ENCODE measurements at regions not wholly inside any gene's neighbourhood (a gene's known extent, or its start where the extent isn't known, plus 50 kb on each side); places are given as distances from the start of the nearest gene placed in this dataset.

- DNase-seq (ENCODE audit: low read depth, low spot score) (no peak), FAIRE-seq (no peak)
- dilution Hi-C loops (cut with MboI; ENCODE audit: extremely low pct_ligation_motif_present, low sequenced_read_pairs): no loop called here
- Histone ChIP-seq H3K9me3 (ENCODE audit: control insufficient read depth, low read depth, low read length) (no peaks in the 10 kb centered on the region), H3K9ac (ENCODE audit: control insufficient read depth, extremely low read depth, insufficient read depth, low read length) (no peak overlapping the region), H3K79me2 (ENCODE audit: control insufficient read depth, insufficient read depth, low read length) (no peaks in the 10 kb centered on the region), H3K27me3 (ENCODE audit: control insufficient read depth, extremely low read depth, insufficient read depth, low read length) (peaks cover 1% of the 10 kb centered on the region), H3K9me1 (ENCODE audit: control insufficient read depth, extremely low read depth, insufficient read depth, low read length) (no peaks in the 10 kb centered on the region), H3K4me2 (ENCODE audit: control insufficient read depth, extremely low read depth, insufficient read depth, low read depth, low read length) (no peak overlapping the region), H3K4me1 (ENCODE audit: control insufficient read depth, extremely low read depth, insufficient read depth, low read length) (no peaks in the 10 kb centered on the region), H3K27ac (ENCODE audit: control insufficient read depth, insufficient read depth, low read length) (no peak overlapping the region), H4K20me1 (ENCODE audit: control insufficient read depth, extremely low read depth, insufficient read depth, low read length) (no peaks in the 10 kb centered on the region), H2AFZ (ENCODE audit: control insufficient read depth, low read length) (no peak overlapping the region), H3K36me3 (ENCODE audit: control insufficient read depth in 2 of 2, extremely low read depth in 1 of 2, insufficient read depth in 2 of 2, low read length in 2 of 2) (no peaks in the 10 kb centered on the region), H3K4me3 (ENCODE audit: control insufficient read depth in 2 of 3, extremely low read depth in 1 of 3, insufficient read depth in 2 of 3, low read depth in 1 of 3, low read length in 3 of 3) (no peak overlapping the region)
- no peak for TF ChIP-seq CTCF (optimal IDR thresholded peaks at IDR 0.05 in 1 of 3, IDR thresholded peaks at IDR 0.05 in 1 of 3, conservative IDR thresholded peaks at IDR 0.05 in 1 of 3; ENCODE audit: extremely low read depth in 1 of 3, insufficient read depth in 2 of 3, low read length in 3 of 3)
Measured at GRCh38 chr13:109677206-109677605, 109.2 kb downstream of the IRS2 start.

- Histone ChIP-seq H3K36me3 (ENCODE audit: control insufficient read depth in 2 of 2, extremely low read depth in 1 of 2, insufficient read depth in 2 of 2, low read length in 2 of 2) (no peaks in the 10 kb centered on the region), H3K4me1 (ENCODE audit: control insufficient read depth, extremely low read depth, insufficient read depth, low read length) (no peaks in the 10 kb centered on the region), H3K9me1 (ENCODE audit: control insufficient read depth, extremely low read depth, insufficient read depth, low read length) (no peaks in the 10 kb centered on the region), H3K27ac (ENCODE audit: control insufficient read depth, insufficient read depth, low read length) (no peak overlapping the region), H4K20me1 (ENCODE audit: control insufficient read depth, extremely low read depth, insufficient read depth, low read length) (no peaks in the 10 kb centered on the region), H3K9me3 (ENCODE audit: control insufficient read depth, low read depth, low read length) (no peaks in the 10 kb centered on the region), H2AFZ (ENCODE audit: control insufficient read depth, low read length) (no peak overlapping the region), H3K79me2 (ENCODE audit: control insufficient read depth, insufficient read depth, low read length) (no peaks in the 10 kb centered on the region), H3K4me3 (ENCODE audit: control insufficient read depth in 2 of 3, extremely low read depth in 1 of 3, insufficient read depth in 2 of 3, low read depth in 1 of 3, low read length in 3 of 3) (no peak overlapping the region), H3K9ac (ENCODE audit: control insufficient read depth, extremely low read depth, insufficient read depth, low read length) (no peak overlapping the region), H3K27me3 (ENCODE audit: control insufficient read depth, extremely low read depth, insufficient read depth, low read length) (no peaks in the 10 kb centered on the region), H3K4me2 (ENCODE audit: control insufficient read depth, extremely low read depth, insufficient read depth, low read depth, low read length) (no peak overlapping the region)
- no peak for TF ChIP-seq EZH2 (IDR thresholded peaks at IDR 0.05; ENCODE audit: low read length)
- no peak for TF ChIP-seq CTCF (optimal IDR thresholded peaks at IDR 0.05 in 1 of 3, IDR thresholded peaks at IDR 0.05 in 1 of 3, conservative IDR thresholded peaks at IDR 0.05 in 1 of 3; ENCODE audit: extremely low read depth in 1 of 3, insufficient read depth in 2 of 3, low read length in 3 of 3)
- DNase-seq (ENCODE audit: low read depth, low spot score): no peak
- dilution Hi-C loops (cut with MboI; ENCODE audit: extremely low pct_ligation_motif_present, low sequenced_read_pairs): no loop called here
- no peak for FAIRE-seq
Measured at GRCh38 chr13:109673477-109673876, 112.9 kb downstream of the IRS2 start.
